HepG2 (cell line): ENCODE measurements at regions not wholly inside any gene's neighbourhood (a gene's known extent, or its start where the extent isn't known, plus 50 kb on each side); places are given as distances from the start of the nearest gene placed in this dataset.

Source experiments
- ATAC-seq: fragments of 200-7000 bp; cut with Tn5 transposase; 3 replicates; pipeline ENCODE4 v1.9.1; 2020; ENCODE audit warnings: mild to moderate bottlenecking, moderate library complexity
- BruUV-seq: library from RNA; stranded (reverse); fragments of 400-500 nt; replicated peaks from 2 replicates; lab custom pipeline; 2021; lab: Mats Ljungman, UMichigan
- CTCF ChIA-PET: fragments of 300-600 bp; formaldehyde crosslinking; extraction: SDS; loops from one replicate; lab custom pipeline; 2021; ENCODE audit warnings: low total read pairs, inconsistent platforms, low intra/inter-chr PET ratio; lab: Yijun Ruan, JAX
- POLR2A ChIA-PET: fragments of 350-600 bp; sonication (Branson Sonifier 250); formaldehyde crosslinking; loops from one replicate; lab custom pipeline; 2020; ENCODE audit warnings: antibody characterized with exemption, inconsistent platforms; lab: Yijun Ruan, JAX
- DNase-seq: peaks from one replicate; pipeline ENCODE4 v3.0.0-alpha.2; 2015; ENCODE audit warnings: low spot score
- FAIRE-seq: peaks from 3 replicates; lab custom pipeline; 2011; peaks lifted over from hg19 to GRCh38; lab: Jason Lieb, UNC
- H2AFZ ChIP-seq: one replicate; pipeline ENCODE4 v1.6.1; 2011; ENCODE audit warnings: low read length, inconsistent platforms
- H3K27ac ChIP-seq: fragments of 300-600 bp; 3 replicates; pipeline ENCODE4 v1.8.0; 2011; ENCODE audit warnings: mixed run types, mild to moderate bottlenecking, mixed read lengths, low read length, inconsistent platforms; ENCODE audit not compliant: insufficient read depth; ENCODE audit errors: extremely low read length
- H3K27me3 ChIP-seq, 2 experiments: fragments of 200-600 bp in 1 of 2; 2 replicates in 1 of 2; 3 replicates in 1 of 2; pipeline versions ENCODE4 v1.6.0 to v1.8.0; 2011; ENCODE audit warnings: low read length in 2 of 2, mild to moderate bottlenecking in 2 of 2, moderate library complexity in 2 of 2, inconsistent platforms in 1 of 2; ENCODE audit not compliant: insufficient read depth in 2 of 2, control insufficient read depth in 1 of 2
- H3K36me3 ChIP-seq, 2 experiments: fragments of 200-600 bp in 1 of 2; replicated peaks in 1 of 2; 2 replicates in 1 of 2; 3 replicates in 1 of 2; pipeline versions ENCODE4 v1.5.1 to v1.8.0; 2011; ENCODE audit warnings: low read length in 2 of 2, inconsistent platforms in 1 of 2; ENCODE audit not compliant: insufficient read depth in 2 of 2, control insufficient read depth in 1 of 2
- H3K4me1 ChIP-seq: 2 replicates; pipeline ENCODE4 v1.5.1; 2012; ENCODE audit warnings: low read length, inconsistent platforms; ENCODE audit not compliant: insufficient read depth
- H3K4me2 ChIP-seq: 2 replicates; pipeline ENCODE4 v1.6.0; 2011; ENCODE audit warnings: low read depth, low read length, inconsistent platforms
- H3K4me3 ChIP-seq, 3 experiments: fragments of 200-600 bp in 1 of 3; sonication (generic), shearing (Covaris generic) in 1 of 3; replicated peaks in 1 of 3; 2 replicates each; pipeline ENCODE4 v1.5.1; 2011 to 2016; ENCODE audit warnings: low read length in 3 of 3, inconsistent platforms in 2 of 3, low read depth in 2 of 3, mild to moderate bottlenecking in 2 of 3, control low read depth in 1 of 3, mixed read lengths in 1 of 3; ENCODE audit not compliant: insufficient read depth in 1 of 3
- H3K79me2 ChIP-seq: one replicate; pipeline ENCODE4 v1.6.1; 2011; ENCODE audit warnings: low read length, inconsistent platforms; ENCODE audit not compliant: insufficient read depth
- H3K9ac ChIP-seq: 2 replicates; pipeline ENCODE4 v1.6.0; 2011; ENCODE audit warnings: mild to moderate bottlenecking, low read depth, low read length, inconsistent platforms; ENCODE audit not compliant: insufficient read depth
- H3K9me3 ChIP-seq: 2 replicates; pipeline ENCODE4 v1.5.1; 2012; ENCODE audit warnings: mild to moderate bottlenecking, low read length
- H4K20me1 ChIP-seq: 2 replicates; pipeline ENCODE4 v1.6.0; 2011; ENCODE audit warnings: inconsistent platforms, mild to moderate bottlenecking, low read length, moderate library complexity; ENCODE audit not compliant: insufficient read depth
- ATM ChIP-seq: fragments of 450-650 bp; IDR thresholded peaks from 2 replicates; pipeline ENCODE4 v1.7.1; 2017; ENCODE audit warnings: mild to moderate bottlenecking, borderline replicate concordance
- DNMT3B ChIP-seq: conservative IDR thresholded peaks from 2 replicates; pipeline ENCODE4 v1.6.1; 2016; ENCODE audit warnings: missing biosample characterization, control low read depth
- FOXP4 ChIP-seq: sonication (generic); formaldehyde crosslinking; IDR thresholded peaks from 2 replicates; pipeline ENCODE4 v1.4.0; 2020; ENCODE audit warnings: missing genetic modification reagents
- KAT7 ChIP-seq: IDR thresholded peaks from 2 replicates; pipeline ENCODE4 v1.6.1; 2018; ENCODE audit warnings: borderline replicate concordance, missing compliant biosample characterization
- MBD4 ChIP-seq: IDR thresholded peaks from 2 replicates; pipeline ENCODE4 v1.6.1; 2012; ENCODE audit warnings: low read length, inconsistent platforms, borderline replicate concordance
- NPAS2 ChIP-seq: sonication (generic); formaldehyde crosslinking; IDR thresholded peaks from 2 replicates; pipeline ENCODE4 v1.8.0; 2022; ENCODE audit warnings: mild to moderate bottlenecking, missing genetic modification reagents, borderline replicate concordance
- NR2C2 ChIP-seq: sonication (generic); formaldehyde crosslinking; IDR thresholded peaks from 2 replicates; pipeline ENCODE4 v1.4.0; 2020; ENCODE audit warnings: missing genetic modification reagents, mild to moderate bottlenecking, moderate library complexity, borderline replicate concordance
- NR2F1 ChIP-seq, 2 experiments: fragments of 450-650 bp in 1 of 2; formaldehyde crosslinking in 1 of 2; IDR thresholded peaks; 2 replicates each; pipeline versions ENCODE4 v1.5.0 to v1.6.1; 2016 to 2020; ENCODE audit warnings: mild to moderate bottlenecking in 1 of 2, missing compliant biosample characterization in 1 of 2, missing genetic modification reagents in 1 of 2, moderate library complexity in 1 of 2
- PAF1 ChIP-seq: IDR thresholded peaks from 2 replicates; pipeline ENCODE4 v1.6.1; 2016; ENCODE audit warnings: missing genetic modification reagents, missing compliant biosample characterization
- RARG ChIP-seq: sonication (generic); formaldehyde crosslinking; IDR thresholded peaks from 2 replicates; pipeline ENCODE4 v1.4.0; 2020; ENCODE audit warnings: low read depth, mild to moderate bottlenecking, missing genetic modification reagents
- RERE ChIP-seq: IDR thresholded peaks from 2 replicates; pipeline ENCODE4 v1.6.1; 2016; ENCODE audit warnings: low read depth, missing genetic modification reagents, missing compliant biosample characterization
- ZBTB38 ChIP-seq: sonication (generic); formaldehyde crosslinking; IDR thresholded peaks from 2 replicates; pipeline ENCODE4 v1.5.1; 2020; ENCODE audit warnings: mild to moderate bottlenecking, missing genetic modification reagents
- ZC3H4 ChIP-seq: sonication (generic); formaldehyde crosslinking; IDR thresholded peaks from 2 replicates; pipeline ENCODE4 v1.4.0; 2020; ENCODE audit warnings: missing genetic modification reagents, borderline replicate concordance
- ZFP90 ChIP-seq: sonication (generic); formaldehyde crosslinking; IDR thresholded peaks from 2 replicates; pipeline ENCODE4 v1.8.0; 2022; ENCODE audit warnings: missing genetic modification reagents, mild to moderate bottlenecking, inconsistent platforms, borderline replicate concordance
- ZNF432 ChIP-seq: sonication (generic); formaldehyde crosslinking; IDR thresholded peaks from 2 replicates; pipeline ENCODE4 v1.5.0; 2020; ENCODE audit warnings: missing genetic modification reagents, mild to moderate bottlenecking, borderline replicate concordance
- ZNF558 ChIP-seq: sonication (generic); formaldehyde crosslinking; IDR thresholded peaks from 2 replicates; pipeline ENCODE4 v1.9.0; 2022; ENCODE audit warnings: mild to moderate bottlenecking, missing genetic modification reagents, borderline replicate concordance
- ZNF629 ChIP-seq: sonication (generic); formaldehyde crosslinking; conservative IDR thresholded peaks from 2 replicates; pipeline ENCODE4 v1.5.0; 2020; ENCODE audit warnings: missing genetic modification reagents
- ZNF83 ChIP-seq: sonication (generic); formaldehyde crosslinking; IDR thresholded peaks from 2 replicates; pipeline ENCODE4 v1.4.0; 2020; ENCODE audit warnings: missing genetic modification reagents, mild to moderate bottlenecking, borderline replicate concordance
- ZNF841 ChIP-seq: sonication (generic); formaldehyde crosslinking; IDR thresholded peaks from 2 replicates; pipeline ENCODE4 v1.8.1; 2023; ENCODE audit warnings: missing genetic modification reagents, borderline replicate concordance
- WGBS: methylation state at CpG from one replicate; pipeline ENCODE4 v1.1.6; 2017; ENCODE audit warnings: low lambda C conversion rate; 5-methylcytosine and 5-hydroxymethylcytosine counted together
- in situ Hi-C: cut with HindIII; loops from 2 replicates; pipeline ENCODE4 v1.10.0; 2017; ENCODE audit warnings: low pct_unique_long_range_greater_than_20kb; ENCODE audit not compliant: extremely low pct_ligation_motif_present
- intact Hi-C: fragments of 100-400 bp; cut with micrococcal nuclease; formaldehyde crosslinking; loops from one replicate; pipeline ENCODE4 v1.10.0; 2022; ENCODE audit not compliant: unreplicated experiment

- no peak for DNase-seq
- intact Hi-C loops (no loop called here), in situ Hi-C loops (no loop called here)
- CTCF ChIA-PET, result no interaction called here
- Histone ChIP-seq H3K79me2 (no peaks in the 10 kb centered on the region), H3K4me2 (no peak overlapping the region), H3K36me3 (no peaks in the 10 kb centered on the region), H3K4me1 (no peaks in the 10 kb centered on the region), H3K4me3 (no peak overlapping the region), H3K9me3 (no peaks in the 10 kb centered on the region), H3K9ac (no peak overlapping the region), H4K20me1 (no peaks in the 10 kb centered on the region), H3K27me3 (no peaks in the 10 kb centered on the region), H2AFZ (no peak overlapping the region), H3K27ac (no peak overlapping the region)
- TF ChIP-seq NR2F1 (CRISPR knock-in tag; IDR thresholded peaks at IDR 0.05) (no peak), FOXP4 (CRISPR knock-in tag) (no peak), ZNF841 (CRISPR knock-in tag) (no peak), PAF1 (CRISPR knock-in tag) (no peak), NR2C2 (CRISPR knock-in tag) (no peak), NPAS2 (no peak), RARG (CRISPR knock-in tag) (no peak), ZBTB38 (CRISPR knock-in tag) (no peak), ZNF432 (CRISPR knock-in tag) (no peak), DNMT3B (CRISPR knock-in tag) (no peak), ZNF83 (CRISPR knock-in tag) (no peak), ATM (no peak), ZNF558 (CRISPR knock-in tag) (no peak), ZC3H4 (no peak), MBD4 (no peak), RERE (CRISPR knock-in tag) (no peak), ZNF629 (CRISPR knock-in tag) (no peak), KAT7 (CRISPR knock-in tag) (no peak), ZFP90 (no peak)
- POLR2A ChIA-PET, result no interaction called here
- 44% methylated on average over 6 of the region's 6 CpGs for WGBS
- no TSS peak for BruUV-seq
- no peak for FAIRE-seq
- no peak for ATAC-seq
Observed at GRCh38 chr10:30124704-30125103, 65.3 kb upstream of the JCAD start.
